ENCODE measurements at regions not wholly inside any gene's neighbourhood (a gene's known extent, or its start where the extent isn't known, plus 50 kb on each side); places are given as distances from the start of the nearest gene placed in this dataset.

GRCh38 chr11:104672897-104673296, 225.4 kb downstream of the CASP12 start:
- H3K27me3 ChIP-seq: no peaks in the 10 kb centered on the region
- no peaks in the 10 kb centered on the region for H3K4me1 ChIP-seq (ENCODE audit: insufficient read depth)
- no peak overlapping the region for H3K27ac ChIP-seq
- no peaks in the 10 kb centered on the region for H3K36me3 ChIP-seq
- intact Hi-C loops (cut with DNase I): no loop called here
- DNase-seq: no peak
- no peak overlapping the region for H3K4me3 ChIP-seq
- TF ChIP-seq POLR2A (IDR thresholded peaks at IDR 0.05): no peak
- TF ChIP-seq CTCF (IDR thresholded peaks at IDR 0.05): no peak
- no peak for TF ChIP-seq EP300 (IDR thresholded peaks at IDR 0.05)
- no peaks in the 10 kb centered on the region for H3K9me3 ChIP-seq

- intact Hi-C loops (cut with DNase I): no loop called here
- H3K27ac ChIP-seq: no peak overlapping the region
- no peaks in the 10 kb centered on the region for H3K9me3 ChIP-seq
- H3K4me3 ChIP-seq: no peak overlapping the region
- H3K27me3 ChIP-seq: no peaks in the 10 kb centered on the region
- no peak for DNase-seq
- TF ChIP-seq CTCF (IDR thresholded peaks at IDR 0.05) (no peak), POLR2A (IDR thresholded peaks at IDR 0.05) (no peak), EP300 (IDR thresholded peaks at IDR 0.05) (no peak)
- H3K4me1 ChIP-seq (ENCODE audit: insufficient read depth): no peaks in the 10 kb centered on the region
- WGBS, 3 donors: 83 to 93% (median 90%) methylated on average over 5 of the region's 5 CpGs
- no peaks in the 10 kb centered on the region for H3K36me3 ChIP-seq
Measured at GRCh38 chr11:104668797-104669463, 229.3 kb downstream of the CASP12 start.

GRCh38 chr11:104666624-104667023, 231.6 kb downstream of the CASP12 start:
- no peak for DNase-seq
- Histone ChIP-seq H3K27me3 (no peaks in the 10 kb centered on the region), H3K36me3 (no peaks in the 10 kb centered on the region), H3K9me3 (no peaks in the 10 kb centered on the region), H3K27ac (no peak overlapping the region), H3K4me3 (no peak overlapping the region), H3K4me1 (ENCODE audit: insufficient read depth) (no peaks in the 10 kb centered on the region)
- WGBS, 3 donors: 70 to 77% (median 74%) methylated on average over 2 of the region's 2 CpGs
- TF ChIP-seq POLR2A (IDR thresholded peaks at IDR 0.05): no peak
- no peak for TF ChIP-seq CTCF (IDR thresholded peaks at IDR 0.05)
- intact Hi-C loops (cut with DNase I): no loop called here

GRCh38 chr11:104665641-104666040, 232.6 kb downstream of the CASP12 start:
- DNase-seq: no peak
- Histone ChIP-seq H3K4me1 (ENCODE audit: insufficient read depth) (no peaks in the 10 kb centered on the region), H3K27me3 (no peaks in the 10 kb centered on the region), H3K27ac (no peak overlapping the region), H3K9me3 (no peaks in the 10 kb centered on the region), H3K4me3 (no peak overlapping the region), H3K36me3 (no peaks in the 10 kb centered on the region)
- TF ChIP-seq POLR2A (IDR thresholded peaks at IDR 0.05) (no peak), EP300 (IDR thresholded peaks at IDR 0.05) (no peak), CTCF (IDR thresholded peaks at IDR 0.05) (no peak)
- intact Hi-C loops (cut with DNase I): no loop called here
- 60 to 82% (median 68%) methylated on average over 3 of the region's 3 CpGs for WGBS, 3 donors

All from ovary (tissue), 7 donors.